GM18505 (cell line): ENCODE measurements at regions not wholly inside any gene's neighbourhood (a gene's known extent, or its start where the extent isn't known, plus 50 kb on each side); places are given as distances from the start of the nearest gene placed in this dataset.

Experiments
- ATAC-seq: cut with Tn5 transposase; IDR thresholded peaks from one replicate; pipeline ENCODE4 v1.9.1; 2021; ENCODE audit not compliant: unreplicated experiment
- POLR2A ChIP-seq: IDR thresholded peaks from 4 replicates; pipeline ENCODE4 v1.6.1; 2011; ENCODE audit warnings: borderline replicate concordance; ENCODE audit not compliant: insufficient read depth, insufficient read length; ENCODE audit errors: extremely low read depth

DNA sequence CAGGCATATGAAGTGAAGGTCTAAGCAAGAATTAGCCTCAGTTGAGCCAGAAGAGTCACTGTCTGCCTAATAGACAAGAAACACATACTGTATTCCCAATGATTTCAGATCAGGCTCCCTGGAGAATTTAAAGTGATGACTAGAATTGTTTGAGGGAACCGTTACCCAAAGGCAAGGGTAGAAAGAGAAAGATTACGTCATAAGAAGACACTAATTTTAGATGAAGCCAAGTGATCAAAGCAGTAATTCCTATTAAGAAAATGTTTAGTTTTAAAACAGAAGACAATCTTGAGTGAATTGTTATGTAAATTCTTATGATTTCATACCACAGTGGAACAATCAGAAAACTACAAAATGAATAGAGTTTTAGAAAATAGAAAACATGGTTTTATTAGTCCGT, 194.5 kb upstream of the ARSJ start:
- TF ChIP-seq POLR2A, result no peak
- no peak for ATAC-seq

DNA sequence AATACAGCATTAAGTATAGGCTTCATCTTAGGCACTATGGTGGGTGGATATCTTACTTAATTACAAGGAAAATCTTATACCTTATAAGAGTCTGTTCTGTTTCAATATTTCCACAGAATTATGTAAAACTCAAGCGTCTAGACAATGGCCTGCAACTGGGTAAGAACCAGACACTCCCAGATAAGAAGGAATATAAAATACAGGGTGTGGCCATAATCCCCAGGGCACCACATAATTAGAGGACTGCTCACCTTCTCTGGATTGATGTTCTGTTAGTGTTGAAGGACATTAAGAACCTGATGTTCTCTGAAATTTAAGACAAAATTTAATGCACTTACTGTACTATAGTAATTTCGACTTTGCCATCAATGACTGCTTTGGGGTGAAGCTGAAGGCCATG, 198.2 kb upstream of the ARSJ start:
- TF ChIP-seq POLR2A, result no peak
- ATAC-seq, result no peak

DNA sequence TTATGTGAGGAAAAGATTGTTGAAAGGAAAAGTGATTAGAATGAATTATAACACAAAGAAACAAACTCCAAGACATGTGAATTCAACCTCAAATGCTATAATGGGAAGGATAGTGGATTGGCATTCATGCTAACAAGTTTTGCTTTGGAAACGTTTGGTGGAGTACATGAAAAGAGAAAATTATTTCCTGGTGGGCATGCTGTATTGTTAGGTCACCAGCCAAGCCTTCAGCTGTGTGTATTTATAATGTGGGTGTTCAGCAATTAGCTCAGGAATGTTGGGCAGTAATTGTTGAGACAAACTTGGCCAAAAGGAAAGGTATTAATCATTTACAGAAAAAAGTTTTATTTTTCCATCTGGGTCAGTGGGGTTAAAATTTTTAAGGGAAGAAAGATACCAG, 198.9 kb upstream of the ARSJ start:
- ATAC-seq, result no peak
- TF ChIP-seq POLR2A, result no peak

DNA sequence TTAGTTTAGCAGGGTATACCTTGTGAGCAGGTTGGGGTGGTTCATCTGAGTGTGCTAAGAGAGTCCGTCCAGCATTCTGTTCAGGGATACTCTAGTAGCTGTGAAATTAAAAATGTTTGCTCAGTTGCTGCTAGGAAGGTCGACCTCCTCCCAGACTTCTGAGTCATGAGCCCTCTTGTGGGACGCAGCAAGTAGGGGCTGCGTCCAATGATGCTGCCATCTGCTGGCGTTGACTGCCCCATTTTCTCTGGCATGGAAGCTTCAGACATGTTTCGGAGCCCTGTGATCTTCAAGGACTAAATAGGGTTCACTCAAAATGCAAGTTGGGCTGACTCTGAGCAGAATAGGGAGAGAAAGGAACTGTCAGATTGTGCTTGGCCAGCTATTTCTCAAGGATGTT, 201.0 kb upstream of the ARSJ start:
- TF ChIP-seq POLR2A, result no peak
- no peak for ATAC-seq

DNA sequence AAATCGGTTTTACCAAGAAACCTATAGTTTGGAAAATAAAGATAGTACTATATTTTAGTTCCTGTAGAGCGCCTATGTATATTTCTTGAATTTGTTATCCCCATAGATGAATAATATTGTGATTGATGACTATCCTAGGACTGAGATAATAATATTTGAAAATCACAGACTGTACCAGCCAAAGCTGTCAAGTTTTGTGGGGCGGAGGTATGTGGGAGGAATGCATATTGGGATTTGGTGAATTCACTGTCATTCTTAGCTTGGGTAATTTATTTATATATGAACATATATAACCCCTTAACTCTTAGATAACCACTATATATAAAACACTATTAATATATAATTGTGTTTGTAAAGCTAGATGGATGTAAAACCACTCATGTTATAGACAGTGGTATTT, 205.5 kb upstream of the ARSJ start:
- TF ChIP-seq POLR2A, result no peak
- no peak for ATAC-seq

DNA sequence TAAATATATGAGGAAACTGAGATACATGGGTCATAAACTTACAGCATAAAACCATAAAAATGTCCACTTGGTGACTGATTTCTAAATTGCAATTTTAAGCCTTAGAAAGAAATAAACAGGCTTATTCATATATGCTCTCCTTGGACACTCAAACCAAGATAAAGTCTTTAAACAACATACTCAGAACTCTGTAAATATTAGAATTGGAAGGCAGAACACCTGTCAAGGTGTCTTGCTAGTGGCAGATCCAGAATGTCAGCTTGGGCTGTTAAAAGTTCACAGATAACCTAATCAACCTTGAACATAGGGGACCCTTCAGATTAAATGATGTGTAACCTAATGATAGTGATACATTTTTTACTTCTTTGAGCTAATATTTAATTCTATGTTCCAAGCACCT, 208.1 kb upstream of the ARSJ start:
- TF ChIP-seq POLR2A, result no peak
- ATAC-seq, result no peak

DNA sequence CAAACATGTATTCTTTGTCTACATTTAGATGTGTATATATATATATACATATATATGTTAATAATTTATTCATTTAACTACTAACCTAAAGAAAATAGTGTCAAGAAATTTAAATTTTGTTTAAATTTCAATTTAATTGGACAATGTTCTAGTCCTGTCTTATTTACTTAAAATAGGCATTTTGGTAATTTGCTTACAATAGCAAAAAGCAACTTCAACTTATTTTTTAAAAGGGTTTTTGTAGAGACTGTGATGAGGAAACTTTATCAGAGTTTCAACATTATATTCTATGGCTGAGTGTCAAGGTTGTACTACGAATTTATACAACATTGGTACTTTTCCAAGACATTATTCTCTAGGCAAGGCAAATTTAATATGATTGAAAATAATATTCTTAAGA, 212.0 kb upstream of the ARSJ start:
- no peak for TF ChIP-seq POLR2A
- no peak for ATAC-seq

DNA sequence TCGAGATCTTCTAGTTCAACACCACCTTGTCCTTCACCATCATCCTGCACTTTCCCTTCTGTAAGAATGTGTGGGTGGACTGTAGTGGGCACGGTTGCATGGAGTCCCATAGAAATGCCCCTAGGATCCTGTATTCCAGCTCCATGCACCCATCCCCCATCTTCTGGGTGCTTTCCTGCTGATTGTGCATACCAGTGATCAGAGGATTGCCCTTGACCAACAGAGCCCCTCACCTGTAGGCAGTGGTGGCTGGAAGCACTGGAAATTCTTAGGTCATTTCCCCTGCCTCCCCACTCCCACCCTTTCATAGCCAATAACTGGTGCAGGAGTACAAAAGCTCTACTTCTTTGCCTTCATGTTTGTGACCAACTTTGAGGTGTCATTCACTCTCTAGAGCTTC, 213.4 kb upstream of the ARSJ start:
- ATAC-seq, result no peak
- TF ChIP-seq POLR2A, result no peak

DNA sequence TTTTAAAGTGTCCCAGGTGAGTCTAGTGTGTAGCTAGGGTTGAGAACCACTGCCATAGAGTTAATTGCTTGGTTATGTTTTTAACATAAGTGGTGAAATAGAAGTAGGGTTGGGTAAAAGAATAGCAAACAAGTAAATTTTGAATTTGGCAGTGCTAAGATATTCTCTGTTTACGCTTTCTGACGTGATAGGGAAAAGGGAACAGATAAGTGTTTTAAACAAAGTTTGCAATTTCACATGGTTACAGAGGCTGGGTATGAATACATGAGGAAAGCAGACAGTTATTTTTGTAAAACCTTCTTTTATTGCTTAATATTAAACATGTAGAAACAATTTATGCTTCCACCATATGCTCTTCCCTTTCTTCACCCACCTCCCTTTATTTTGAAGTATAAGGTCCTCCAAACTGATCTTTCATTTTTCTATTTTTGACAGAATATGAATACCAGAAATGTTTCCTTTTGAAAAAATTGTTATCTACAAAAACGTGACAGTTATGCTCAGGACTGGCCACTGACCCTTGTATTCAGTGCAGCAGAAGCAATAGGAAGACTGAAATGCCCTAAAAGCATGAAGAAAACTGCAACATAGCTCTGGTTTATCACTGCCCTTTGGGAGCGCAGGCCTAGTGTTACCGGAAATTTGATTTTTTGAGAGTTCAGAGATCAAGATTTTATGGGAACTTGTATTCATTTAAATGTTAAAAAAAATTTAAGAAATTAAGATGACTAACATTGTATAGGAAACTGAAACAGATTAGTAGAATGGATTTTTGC, 214.4 kb upstream of the ARSJ start:
- no peak for ATAC-seq
- no peak for TF ChIP-seq POLR2A

DNA sequence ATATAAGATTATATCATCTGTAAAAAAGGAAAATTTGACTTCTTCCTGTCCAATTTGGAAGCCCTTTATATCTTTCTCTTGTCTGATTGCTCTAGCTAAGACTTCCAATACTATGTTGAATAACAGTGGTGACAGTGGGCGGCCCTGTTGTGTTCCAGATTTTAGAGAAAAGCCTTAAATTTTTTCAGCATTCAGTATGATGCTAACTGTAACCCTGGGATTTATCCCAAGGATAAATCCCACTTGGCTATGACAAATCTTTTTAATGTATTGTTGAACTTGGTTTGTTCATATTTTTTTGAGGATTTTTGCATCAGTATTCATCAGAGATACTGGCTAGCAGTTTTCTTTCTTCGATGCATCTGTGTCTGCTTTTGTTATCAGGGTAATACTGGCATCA, 217.2 kb upstream of the ARSJ start:
- ATAC-seq, result no peak
- no peak for TF ChIP-seq POLR2A

DNA sequence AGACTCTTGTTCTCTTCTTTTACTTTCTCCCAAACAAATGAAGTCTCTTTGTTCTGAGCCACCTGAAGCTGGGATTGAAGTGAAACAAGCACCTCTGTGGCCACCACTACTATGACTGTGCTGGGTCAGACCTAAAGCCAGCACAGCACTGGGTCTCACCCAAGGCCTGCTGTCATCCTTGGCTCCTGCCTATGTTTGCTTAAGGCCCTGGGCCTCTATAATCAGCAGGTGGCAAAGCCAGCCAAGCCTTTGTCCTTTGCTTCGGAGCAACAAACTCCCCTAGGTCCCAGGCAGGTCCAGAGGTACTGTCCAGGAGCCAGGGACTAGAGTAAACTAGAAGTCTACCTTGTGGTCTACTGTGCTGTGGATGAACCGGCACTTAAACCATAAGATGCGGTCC, 220.6 kb upstream of the ARSJ start:
- ATAC-seq, result no peak
- TF ChIP-seq POLR2A, result no peak

DNA sequence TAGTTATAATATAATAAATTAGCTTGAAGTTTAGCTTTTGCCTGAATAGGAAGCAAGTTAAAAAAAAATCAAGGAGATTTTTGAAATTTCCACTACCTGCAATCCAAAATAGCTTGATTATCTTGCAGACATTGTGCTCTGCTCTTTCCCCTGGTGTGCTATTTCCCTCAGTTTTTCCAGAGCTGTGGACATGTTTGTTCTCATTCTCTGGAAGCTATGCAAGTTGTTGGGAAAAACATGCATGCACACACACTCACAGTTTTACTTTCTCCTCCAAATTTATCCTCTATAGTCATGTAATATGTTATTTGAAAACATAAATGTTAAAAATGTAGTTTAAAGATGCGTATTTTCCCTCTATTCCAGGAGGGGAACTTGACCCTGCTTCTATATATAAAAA, 225.8 kb upstream of the ARSJ start:
- no peak for TF ChIP-seq POLR2A
- no peak for ATAC-seq

DNA sequence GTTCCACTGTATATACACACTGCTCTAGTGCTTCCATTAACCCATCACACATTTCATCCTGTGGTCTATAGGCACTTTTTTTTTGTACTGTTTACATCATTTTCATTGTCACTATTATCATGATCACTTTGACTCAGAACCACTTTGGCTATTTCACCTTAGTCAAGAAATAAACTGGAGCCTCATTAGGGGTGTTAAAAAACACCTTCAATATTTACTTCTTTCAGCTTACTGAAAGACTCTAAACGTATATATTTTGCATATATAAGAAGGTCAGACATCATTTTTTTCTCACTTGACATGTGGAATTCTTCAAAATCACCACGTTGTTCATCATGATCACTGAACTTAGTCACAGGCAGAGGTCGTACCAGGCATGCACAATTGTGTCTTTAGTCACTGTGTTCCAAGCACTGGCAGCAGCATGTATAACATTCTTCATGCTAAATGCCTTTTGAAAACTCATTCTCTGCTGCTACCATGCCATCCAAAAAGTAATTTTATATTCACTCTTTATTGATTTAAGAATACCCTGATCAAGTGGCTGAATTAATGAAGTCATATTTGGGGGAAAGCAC, 229.2 kb upstream of the ARSJ start:
- ATAC-seq, result no peak
- TF ChIP-seq POLR2A, result no peak

DNA sequence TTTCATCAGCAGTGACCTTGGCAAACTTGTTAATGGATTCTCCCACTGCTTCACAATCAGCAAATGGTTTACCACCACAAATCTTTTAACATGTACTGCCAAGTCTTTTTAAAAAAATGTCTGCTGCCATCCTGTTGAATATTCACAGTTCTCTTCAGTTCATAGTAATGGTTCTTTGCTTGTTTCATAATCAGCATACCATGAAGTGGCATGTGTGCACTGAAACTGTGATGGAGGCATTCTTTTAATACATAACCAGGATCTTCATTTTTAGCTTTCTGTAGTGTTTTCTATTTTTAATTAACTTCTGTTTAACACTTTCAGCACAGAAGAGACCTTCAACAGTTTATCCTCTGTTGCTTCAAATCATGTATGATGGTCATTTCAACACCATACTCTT, 230.1 kb upstream of the ARSJ start:
- no peak for TF ChIP-seq POLR2A
- ATAC-seq, result peak; percentile 59

DNA sequence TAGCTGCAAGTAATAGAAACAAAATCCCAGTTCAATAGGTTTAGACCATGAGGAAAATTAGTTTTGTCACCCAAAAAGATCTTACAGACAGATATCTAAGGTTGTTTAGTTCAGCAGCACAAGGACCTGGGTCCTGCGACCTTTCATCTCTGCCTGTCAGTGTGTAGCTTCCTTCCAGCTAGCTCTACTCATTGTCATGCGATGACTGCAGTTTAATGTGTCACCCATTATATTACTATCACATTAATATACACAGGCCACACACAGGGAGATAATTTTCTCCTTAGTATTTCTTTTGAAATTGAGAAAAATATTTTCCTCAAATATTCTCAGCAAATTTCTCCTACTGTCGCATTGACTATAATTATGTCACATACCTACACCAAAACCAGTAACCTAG, 232.1 kb upstream of the ARSJ start:
- TF ChIP-seq POLR2A, result no peak
- no peak for ATAC-seq

DNA sequence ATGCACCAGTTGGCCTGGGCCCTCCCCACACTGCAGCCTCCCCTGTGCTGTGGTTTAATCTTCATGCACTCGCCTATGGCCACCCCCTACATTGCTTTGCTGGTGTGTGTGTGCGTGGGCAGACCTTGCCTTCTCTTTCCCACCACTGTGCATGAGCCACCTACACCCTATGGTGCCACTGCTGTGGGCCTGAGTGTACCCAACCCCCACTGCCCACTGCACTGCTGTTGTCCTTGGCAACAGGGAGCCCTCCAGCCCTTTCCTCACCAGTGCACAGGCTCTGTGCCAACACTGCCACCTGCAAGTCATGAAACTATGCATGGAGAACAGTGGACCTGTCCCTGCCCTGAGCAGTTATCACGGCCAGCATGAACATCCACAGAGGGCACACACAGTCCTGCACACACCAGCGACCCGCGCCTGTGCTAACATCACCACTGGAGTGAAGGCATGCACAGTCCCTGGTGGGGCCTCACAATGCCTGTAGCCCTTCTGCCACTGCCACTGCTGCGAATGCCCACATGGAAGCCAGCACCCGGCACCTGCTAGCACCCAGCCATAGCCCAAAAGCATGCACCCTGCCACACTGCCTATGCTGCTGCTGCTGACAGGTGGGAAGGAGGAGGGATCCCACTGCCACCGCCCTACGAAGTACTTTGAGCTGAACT, 237.8 kb upstream of the ARSJ start:
- no peak for ATAC-seq
- TF ChIP-seq POLR2A, result no peak
